Calu3 (cell line): ENCODE measurements at regions not wholly inside any gene's neighbourhood (a gene's known extent, or its start where the extent isn't known, plus 50 kb on each side); places are given as distances from the start of the nearest gene placed in this dataset.

Experiments used
- BruUV-seq: library from RNA; stranded (reverse); fragments of 400-500 nt; replicated peaks from 2 replicates; lab custom pipeline; 2021; lab: Mats Ljungman, UMichigan
- CTCF ChIA-PET: fragments of 300-600 bp; sonication (Branson Sonifier 250); formaldehyde crosslinking; loops from one replicate; lab custom pipeline; 2022; ENCODE audit warnings: antibody characterized with exemption; lab: Charles Lee
- DNase-seq: peaks from one replicate; pipeline ENCODE4 v3.0.0; 2022
- H3K27ac Mint-ChIP-seq: one replicate; pipeline ENCODE4 v1.8.0; 2022; ENCODE audit warnings: mixed read lengths; ENCODE audit not compliant: unreplicated experiment
- H3K27me3 Mint-ChIP-seq: one replicate; pipeline ENCODE4 v1.8.0; 2022; ENCODE audit warnings: mixed read lengths; ENCODE audit not compliant: unreplicated experiment
- H3K36me3 Mint-ChIP-seq: one replicate; pipeline ENCODE4 v1.8.0; 2022; ENCODE audit warnings: mild to moderate bottlenecking, moderate library complexity, mixed read lengths; ENCODE audit not compliant: insufficient read depth, unreplicated experiment
- H3K4me1 Mint-ChIP-seq: one replicate; pipeline ENCODE4 v1.8.0; 2022; ENCODE audit warnings: mild to moderate bottlenecking, low read depth, mixed read lengths; ENCODE audit not compliant: unreplicated experiment
- H3K4me3 Mint-ChIP-seq: one replicate; pipeline ENCODE4 v1.8.0; 2022; ENCODE audit warnings: mild to moderate bottlenecking, low read depth, moderate library complexity, mixed read lengths; ENCODE audit not compliant: unreplicated experiment
- H3K9me3 Mint-ChIP-seq: one replicate; pipeline ENCODE4 v1.8.0; 2022; ENCODE audit warnings: low read depth, mixed read lengths; ENCODE audit not compliant: unreplicated experiment
- CTCF ChIP-seq: fragments of 200-600 bp; IDR thresholded peaks from one replicate; pipeline ENCODE4 v1.8.0; 2022; ENCODE audit warnings: antibody characterized with exemption; ENCODE audit not compliant: unreplicated experiment
- intact Hi-C: fragments of 100-400 bp; cut with micrococcal nuclease; formaldehyde crosslinking; loops from one replicate; pipeline ENCODE4 v1.10.0; 2022; ENCODE audit not compliant: unreplicated experiment

GRCh38 chr15:101544613-101544945 lies 55.1 kb upstream of the PCSK6 start:
- DNase-seq = no peak
- no peaks in the 10 kb centered on the region for H3K4me1 Mint-ChIP-seq
- intact Hi-C loops = no loop called here
- no TSS peak for BruUV-seq
- peaks cover 60% of the 10 kb centered on the region for H3K27me3 Mint-ChIP-seq
- CTCF ChIA-PET = no interaction called here
- H3K4me3 Mint-ChIP-seq = no peak overlapping the region
- peaks cover 5% of the 10 kb centered on the region for H3K36me3 Mint-ChIP-seq
- TF ChIP-seq CTCF = no peak
- H3K27ac Mint-ChIP-seq = no peak overlapping the region
- no peaks in the 10 kb centered on the region for H3K9me3 Mint-ChIP-seq

- CTCF ChIA-PET = no interaction called here
- Mint-ChIP-seq H3K36me3 (peaks cover 5% of the 10 kb centered on the region), H3K4me3 (no peak overlapping the region), H3K27me3 (peaks cover 55% of the 10 kb centered on the region), H3K9me3 (no peaks in the 10 kb centered on the region), H3K4me1 (no peaks in the 10 kb centered on the region), H3K27ac (no peak overlapping the region)
- DNase-seq = no peak
- TF ChIP-seq CTCF = no peak
- intact Hi-C loops = no loop called here
- no TSS peak for BruUV-seq
These were observed 54.6 kb upstream of the PCSK6 start for GRCh38 chr15:101543926-101544612.

- BruUV-seq = no TSS peak
- no peaks in the 10 kb centered on the region for H3K9me3 Mint-ChIP-seq
- H3K27ac Mint-ChIP-seq = no peak overlapping the region
- H3K4me1 Mint-ChIP-seq = no peaks in the 10 kb centered on the region
- peaks cover 5% of the 10 kb centered on the region for H3K36me3 Mint-ChIP-seq
- H3K4me3 Mint-ChIP-seq = no peak overlapping the region
- CTCF ChIA-PET = no interaction called here
- peaks cover 48% of the 10 kb centered on the region for H3K27me3 Mint-ChIP-seq
- intact Hi-C loops = no loop called here
- TF ChIP-seq CTCF = no peak
- DNase-seq = no peak
These were observed 53.9 kb upstream of the PCSK6 start for GRCh38 chr15:101543431-101543830.

- no peak for TF ChIP-seq CTCF
- no peak overlapping the region for H3K27ac Mint-ChIP-seq
- intact Hi-C loops = no loop called here
- no TSS peak for BruUV-seq
- CTCF ChIA-PET = no interaction called here
- H3K27me3 Mint-ChIP-seq = peaks cover 44% of the 10 kb centered on the region
- no peaks in the 10 kb centered on the region for H3K9me3 Mint-ChIP-seq
- H3K4me1 Mint-ChIP-seq = no peaks in the 10 kb centered on the region
- H3K36me3 Mint-ChIP-seq = peaks cover 5% of the 10 kb centered on the region
- no peak for DNase-seq
- H3K4me3 Mint-ChIP-seq = no peak overlapping the region
These were observed 53.5 kb upstream of the PCSK6 start for GRCh38 chr15:101543026-101543390.
